ENCODE measurements at regions not wholly inside any gene's neighbourhood (a gene's known extent, or its start where the extent isn't known, plus 50 kb on each side); places are given as distances from the start of the nearest gene placed in this dataset.

DNA sequence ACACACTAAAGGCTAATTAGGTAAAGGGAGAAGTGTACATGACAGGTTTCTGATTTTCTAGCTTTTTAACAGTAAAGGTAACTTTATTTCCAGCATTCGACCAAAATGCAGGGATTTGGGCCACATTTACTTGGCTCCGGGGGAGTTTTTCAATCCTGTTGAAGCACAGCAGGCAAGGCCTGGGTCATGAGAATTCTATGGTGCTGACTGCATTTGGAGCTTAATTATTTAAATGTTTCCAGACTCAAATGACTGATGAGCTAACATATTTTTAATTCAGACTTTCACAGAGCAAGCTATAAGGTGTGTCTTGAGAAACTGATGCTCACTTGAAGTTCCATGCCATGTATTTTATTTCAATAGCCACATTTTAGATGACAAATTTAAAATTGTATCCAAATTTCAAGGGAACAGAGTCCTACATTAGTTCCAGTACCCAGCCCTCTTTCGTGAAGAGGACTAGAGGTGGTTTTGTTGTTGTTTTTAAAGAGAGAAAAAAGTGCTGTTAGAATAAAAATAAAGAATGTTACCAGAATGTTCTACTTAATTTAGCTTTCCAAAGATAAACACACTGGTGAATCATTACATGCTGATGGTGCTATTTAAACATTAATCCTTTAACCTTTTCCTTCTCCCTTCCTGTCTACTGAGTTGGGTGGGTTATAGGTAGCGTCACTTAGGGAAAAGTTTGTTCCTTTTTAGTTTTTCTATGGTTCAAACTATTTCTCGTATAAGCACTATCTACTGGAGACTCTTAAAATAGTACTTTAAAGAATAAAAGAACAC is 82.3 kb upstream of the PHACTR2 start:
- in situ Hi-C loops (cut with MboI; ENCODE audit: low sequenced_read_pairs) = no loop called here

DNA sequence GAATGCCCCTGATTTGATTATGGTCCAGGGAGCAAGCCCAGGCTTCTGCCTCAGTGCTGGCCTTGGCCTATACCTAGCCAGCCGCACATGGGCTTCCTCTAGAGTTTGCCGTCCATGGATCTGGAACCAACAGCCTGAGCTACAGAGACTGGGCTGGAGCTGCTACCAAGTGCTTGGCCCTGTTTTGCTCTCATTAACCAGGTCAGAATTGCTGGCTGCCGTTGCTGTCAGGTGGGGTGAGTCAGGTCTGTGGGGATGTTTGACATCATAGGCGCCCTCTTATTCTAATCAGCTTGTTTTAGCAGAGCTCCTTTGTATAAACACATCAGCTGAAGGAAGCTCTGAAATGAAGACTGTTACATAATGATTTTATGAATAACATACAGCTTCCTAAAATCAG is 83.1 kb upstream of the PHACTR2 start:
- in situ Hi-C loops (cut with MboI; ENCODE audit: low sequenced_read_pairs) = no loop called here

DNA sequence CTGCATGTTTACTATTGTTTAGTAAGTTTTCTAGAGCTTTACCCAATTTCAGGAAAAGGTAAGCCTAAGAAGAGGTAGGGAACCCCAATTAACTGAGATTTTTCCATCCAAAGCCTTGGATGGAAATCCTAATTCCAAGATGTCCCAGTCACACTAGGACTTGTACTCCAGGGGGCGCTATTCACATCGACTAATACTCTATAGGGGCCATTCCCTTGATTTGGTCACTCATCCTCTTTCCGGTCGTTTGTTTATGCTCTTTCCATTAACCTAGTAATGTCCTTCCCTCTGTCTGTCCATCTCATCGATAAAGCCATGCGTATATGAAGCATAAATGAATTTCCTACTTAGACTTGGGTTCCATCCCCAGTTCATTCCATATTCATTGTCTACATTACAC is 80.8 kb upstream of the FUCA2 start:
- in situ Hi-C loops (cut with MboI; ENCODE audit: low sequenced_read_pairs) = no loop called here

DNA sequence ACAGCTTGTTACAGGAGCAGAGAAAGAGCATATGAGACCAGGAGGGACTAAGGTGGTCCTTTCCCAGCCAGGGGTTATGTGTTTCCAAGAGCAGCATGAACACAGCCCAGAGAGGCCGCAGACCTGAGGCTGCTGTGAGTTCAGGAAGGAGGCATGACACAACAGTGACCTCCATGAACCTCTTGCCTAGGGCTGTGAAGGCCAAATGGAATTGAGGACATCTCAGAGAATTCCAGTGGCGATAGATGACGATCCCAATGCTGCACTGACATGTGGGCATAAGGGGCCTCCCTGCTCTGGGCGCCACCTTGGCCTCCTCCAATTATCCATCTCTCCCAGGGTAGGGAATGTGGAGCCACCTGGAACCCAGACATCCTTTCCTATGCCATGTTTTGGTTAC is 79.9 kb upstream of the FUCA2 start:
- in situ Hi-C loops (cut with MboI; ENCODE audit: low sequenced_read_pairs) = no loop called here

DNA sequence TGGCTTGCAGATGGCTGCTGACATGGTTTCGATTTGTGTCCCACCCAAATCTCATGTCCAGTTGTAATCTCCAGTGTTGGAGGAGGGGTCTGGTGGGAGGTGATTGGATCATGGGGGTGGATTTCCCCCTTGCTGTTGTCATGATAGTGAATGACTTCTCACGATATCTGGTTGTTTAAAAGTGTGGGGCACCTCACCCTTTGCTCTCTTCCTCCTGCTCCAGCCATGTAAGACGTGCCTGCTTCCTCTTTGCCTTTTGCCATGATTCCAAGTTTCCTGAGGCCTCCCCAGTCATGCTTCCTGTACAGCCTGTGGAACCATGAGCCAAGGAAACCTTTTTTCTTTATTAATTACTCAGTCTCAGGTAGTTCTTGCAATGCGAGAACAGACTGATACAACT is 77.6 kb upstream of the FUCA2 start:
- in situ Hi-C loops (cut with MboI; ENCODE audit: low sequenced_read_pairs) = no loop called here

DNA sequence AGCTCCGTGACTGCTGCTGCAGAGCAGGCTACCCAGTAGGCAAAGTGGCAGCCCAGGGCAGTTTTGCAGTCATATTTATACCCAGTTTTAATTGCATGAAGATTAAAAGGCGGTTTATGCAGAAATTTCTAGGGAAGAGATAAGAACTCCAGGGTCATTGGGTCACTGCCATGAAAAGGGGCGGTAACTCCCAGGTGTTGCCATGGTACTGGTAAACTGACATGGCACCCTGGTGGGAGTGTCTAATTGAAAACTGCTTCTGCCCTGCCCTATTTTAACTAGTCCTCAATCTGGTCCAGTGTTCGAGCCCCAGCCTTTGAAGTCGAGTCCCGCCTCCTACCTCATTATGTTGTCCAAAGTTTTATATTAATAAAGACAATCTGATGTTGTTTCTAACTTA is 75.0 kb upstream of the FUCA2 start:
- in situ Hi-C loops (cut with MboI; ENCODE audit: low sequenced_read_pairs) = no loop called here

DNA sequence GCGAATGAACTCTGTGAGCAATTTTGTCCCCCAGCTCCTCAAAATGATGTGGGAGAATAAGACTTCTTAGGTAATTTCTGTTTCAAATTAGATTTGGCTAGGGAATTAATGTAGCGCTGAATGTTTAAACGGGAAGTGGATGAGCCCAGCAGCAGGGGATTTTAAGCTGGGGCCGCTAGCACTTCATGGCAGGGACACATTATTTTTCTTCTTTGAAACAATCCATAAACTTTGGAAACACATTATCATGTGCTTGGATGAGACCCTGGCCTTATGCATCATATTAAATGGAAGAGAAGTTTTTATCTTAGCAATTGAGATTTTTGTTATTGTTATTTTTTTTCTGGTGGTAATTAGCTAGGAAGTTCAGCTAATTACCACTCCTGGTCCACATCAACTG is 74.2 kb upstream of the FUCA2 start:
- in situ Hi-C loops (cut with MboI; ENCODE audit: low sequenced_read_pairs) = no loop called here

DNA sequence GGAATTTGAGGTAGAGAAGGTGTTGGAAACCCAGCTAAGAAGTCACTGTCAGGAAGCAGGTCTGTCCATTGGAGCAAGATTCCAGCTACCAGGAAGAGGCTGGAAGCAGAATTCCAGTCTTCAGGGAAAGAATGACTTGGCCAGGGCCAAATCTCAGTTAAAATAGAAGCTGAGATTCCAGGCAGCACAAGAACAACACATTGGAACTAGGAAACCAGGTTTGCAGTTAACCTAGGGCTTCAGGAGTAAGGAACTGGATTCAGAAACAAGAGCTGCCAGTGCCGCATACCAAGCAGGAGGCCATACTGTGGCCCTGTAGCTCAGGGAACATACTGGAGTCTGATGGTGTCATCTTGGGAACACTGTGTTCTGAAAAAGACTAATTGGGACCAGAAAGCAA is 73.7 kb upstream of the FUCA2 start:
- in situ Hi-C loops (cut with MboI; ENCODE audit: low sequenced_read_pairs) = no loop called here

DNA sequence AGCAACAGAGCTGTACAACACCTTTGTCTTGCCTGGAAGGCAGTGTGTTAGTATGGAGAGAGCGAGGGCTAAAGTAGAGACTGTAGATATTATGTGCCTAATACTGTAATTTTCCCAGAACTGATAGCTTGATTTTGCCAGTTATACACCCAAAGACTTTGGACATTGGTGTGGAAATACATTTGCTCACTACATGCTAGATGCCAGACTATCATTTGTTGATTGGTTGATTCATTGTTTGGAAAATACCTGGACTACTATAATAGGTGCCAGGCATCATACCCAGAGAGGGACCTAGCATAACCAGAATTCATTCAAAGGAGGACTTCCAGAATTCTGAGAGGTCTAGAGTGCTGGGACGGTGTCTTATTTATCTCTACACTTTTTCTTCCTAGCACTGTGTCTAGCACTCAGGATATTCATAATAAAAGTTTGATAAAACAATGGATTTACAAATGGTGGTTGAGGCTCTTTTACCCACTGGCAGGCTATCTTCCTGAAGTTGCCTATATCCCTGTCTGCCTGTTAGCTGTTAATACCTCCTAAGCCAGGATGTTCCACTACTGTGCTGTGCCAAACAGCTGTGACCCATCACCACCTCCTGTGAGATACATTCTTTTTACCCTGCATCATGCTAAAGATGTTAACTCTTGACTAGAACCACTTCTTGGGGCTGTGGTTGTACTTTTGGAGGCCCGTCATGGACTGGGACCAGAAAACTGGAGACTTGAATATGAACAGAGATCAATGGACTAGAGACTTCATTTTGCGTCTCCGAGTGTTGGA is 72.2 kb upstream of the FUCA2 start:
- in situ Hi-C loops (cut with MboI; ENCODE audit: low sequenced_read_pairs) = no loop called here

DNA sequence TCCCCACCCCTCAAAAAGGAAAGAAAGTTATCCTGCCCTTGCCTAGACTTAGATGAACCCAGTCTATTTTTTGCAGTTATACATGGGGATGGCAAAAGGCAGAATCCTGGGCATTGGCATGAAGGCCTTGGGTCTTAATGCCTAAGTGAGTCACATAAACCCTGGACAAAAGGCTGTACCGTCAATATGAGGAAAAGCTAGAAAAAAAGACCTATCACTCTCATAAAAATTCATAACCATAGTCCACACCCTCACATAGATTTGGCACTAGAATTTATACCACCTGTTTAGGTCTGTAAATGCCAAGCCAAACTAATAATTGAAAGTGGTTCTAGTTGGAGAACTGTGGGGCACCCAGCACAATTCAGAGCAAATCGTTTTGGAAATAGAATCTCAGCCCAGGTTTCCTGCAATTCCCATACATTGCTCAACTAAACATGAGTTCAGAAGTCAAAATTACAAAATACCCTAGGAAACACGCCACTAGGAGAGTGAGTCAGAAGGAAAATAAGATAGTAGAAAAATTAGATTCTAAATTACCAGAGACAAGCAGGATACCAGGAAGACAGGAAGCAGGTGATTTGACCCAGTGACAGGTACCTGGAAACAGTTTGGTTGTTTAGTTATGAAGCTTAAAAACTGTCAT is 70.4 kb upstream of the FUCA2 start:
- in situ Hi-C loops (cut with MboI; ENCODE audit: low sequenced_read_pairs) = no loop called here

DNA sequence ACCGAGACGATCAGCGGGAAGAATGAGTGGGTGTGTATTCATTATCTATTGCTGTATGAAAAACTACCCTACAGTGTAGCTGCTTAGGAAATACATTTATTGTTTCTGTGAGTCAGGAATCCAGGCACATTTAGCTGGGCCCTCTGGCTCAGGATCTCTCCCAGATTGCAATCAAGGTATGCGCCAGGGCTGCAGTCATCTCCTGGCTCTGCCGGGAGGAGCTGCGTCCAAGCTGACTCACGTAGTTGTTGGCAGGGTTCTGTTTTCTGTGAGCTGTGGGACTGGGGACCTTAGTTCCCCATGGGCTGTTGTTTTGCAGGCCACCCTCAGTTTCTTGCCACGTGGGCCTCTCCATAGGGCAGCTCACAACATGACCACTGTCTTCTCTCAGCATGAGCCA is 68.2 kb upstream of the FUCA2 start:
- in situ Hi-C loops (cut with MboI; ENCODE audit: low sequenced_read_pairs) = loop anchor here (5.0 kb wide), 1 partner anchor 433 kb away; no protein-coding TSS in a partner anchor

DNA sequence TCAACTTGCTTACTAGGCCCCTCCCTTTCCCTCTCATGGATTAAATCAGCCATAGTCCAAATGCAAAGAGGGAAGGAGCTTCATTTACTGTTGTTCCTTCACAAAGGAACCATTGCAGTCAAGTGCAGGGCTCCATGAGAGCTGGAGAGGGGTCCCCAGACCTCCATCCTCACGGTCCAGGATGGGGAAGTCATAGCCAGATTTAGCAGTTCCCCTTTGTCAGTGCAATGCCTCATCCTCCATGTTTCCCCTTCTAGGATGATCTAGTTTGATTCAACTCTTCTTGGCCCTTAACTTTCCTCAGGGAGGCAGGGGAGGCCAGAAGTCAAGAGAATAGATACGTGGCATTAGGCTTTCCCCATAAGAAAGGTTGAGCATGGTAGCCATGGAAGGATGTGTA is 66.5 kb upstream of the FUCA2 start:
- in situ Hi-C loops (cut with MboI; ENCODE audit: low sequenced_read_pairs) = loop anchor here (5.0 kb wide), 1 partner anchor 434 kb away; no protein-coding TSS in a partner anchor

DNA sequence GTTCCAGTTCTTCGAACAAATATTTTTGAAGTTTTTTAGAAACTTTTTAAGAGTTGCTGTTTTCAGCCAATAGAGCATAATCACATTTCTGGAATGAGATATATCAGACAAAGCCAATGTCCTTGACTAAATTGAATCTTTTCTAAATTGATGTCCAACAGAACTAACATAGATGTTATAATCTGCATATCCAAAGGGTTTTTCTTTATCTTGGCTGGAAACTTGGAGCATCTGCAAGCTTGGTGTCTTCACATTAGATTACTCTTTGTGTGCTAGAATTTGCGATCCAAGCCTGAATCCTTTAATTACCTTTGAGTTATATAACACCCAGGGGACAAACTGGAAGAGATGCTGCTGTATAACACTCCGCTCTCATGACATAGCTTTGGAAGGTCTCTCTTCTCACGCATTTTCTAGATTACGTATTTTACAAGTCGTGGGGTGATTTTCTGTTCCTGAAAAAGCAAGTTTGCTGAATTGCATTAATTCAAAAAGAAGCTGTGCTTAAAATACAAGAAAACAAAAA is 64.4 kb upstream of the FUCA2 start:
- in situ Hi-C loops (cut with MboI; ENCODE audit: low sequenced_read_pairs) = loop anchor here (5.0 kb wide), 1 partner anchor 436 kb away; no protein-coding TSS in a partner anchor

DNA sequence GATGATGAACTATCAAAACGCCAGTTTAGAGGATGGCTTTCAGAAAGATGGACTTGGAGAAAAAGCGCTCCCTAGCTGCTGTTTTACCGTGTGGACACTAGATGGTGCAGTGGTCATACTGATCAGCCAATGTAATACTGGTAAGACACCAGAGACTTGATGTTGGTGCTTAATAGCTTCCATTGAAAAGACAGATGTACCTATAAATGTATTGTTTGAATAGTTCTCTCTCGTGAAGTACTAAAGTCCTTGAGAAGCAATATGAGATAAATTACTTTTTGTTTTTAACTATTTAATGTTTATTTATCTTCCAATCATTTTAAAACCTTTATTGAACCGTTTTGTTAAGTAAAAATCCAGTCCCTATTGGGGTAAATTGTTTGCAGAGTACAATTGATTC is 63.9 kb upstream of the FUCA2 start:
- in situ Hi-C loops (cut with MboI; ENCODE audit: low sequenced_read_pairs) = loop anchor here (5.0 kb wide), 1 partner anchor 437 kb away; no protein-coding TSS in a partner anchor

DNA sequence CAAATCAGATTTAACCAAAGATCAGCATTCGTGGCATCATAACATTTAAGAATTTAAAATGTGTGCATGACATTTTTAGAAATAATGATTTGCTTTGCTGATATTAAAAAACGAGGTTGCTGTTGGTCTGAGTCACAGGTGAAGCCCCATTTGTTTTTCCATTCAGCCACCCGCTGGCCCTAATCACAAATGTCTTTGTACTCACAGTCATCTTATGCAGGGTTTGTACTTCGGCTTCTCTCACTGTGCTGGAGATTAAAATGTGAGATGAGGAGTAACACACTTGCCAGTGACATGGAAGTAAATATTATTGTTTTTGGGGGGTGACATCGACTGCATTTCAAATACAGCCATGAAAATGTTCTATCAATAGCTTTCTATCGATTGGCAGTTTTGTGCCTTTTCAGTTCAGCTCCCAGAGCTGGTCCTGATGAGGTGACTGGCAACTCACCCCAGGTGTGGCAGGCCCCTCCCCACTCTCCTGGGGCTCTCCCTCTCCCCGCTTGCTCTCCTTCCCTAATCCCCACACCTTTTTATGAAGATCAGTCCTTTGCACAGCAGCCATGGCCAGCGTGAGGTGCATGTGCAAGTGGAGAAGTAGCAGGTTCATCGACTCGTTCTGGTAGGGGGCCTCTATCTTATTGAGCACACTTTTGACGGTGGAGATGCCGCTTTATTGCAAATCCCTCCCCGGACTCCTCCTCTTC is 58.8 kb upstream of the FUCA2 start:
- in situ Hi-C loops (cut with MboI; ENCODE audit: low sequenced_read_pairs) = no loop called here

DNA sequence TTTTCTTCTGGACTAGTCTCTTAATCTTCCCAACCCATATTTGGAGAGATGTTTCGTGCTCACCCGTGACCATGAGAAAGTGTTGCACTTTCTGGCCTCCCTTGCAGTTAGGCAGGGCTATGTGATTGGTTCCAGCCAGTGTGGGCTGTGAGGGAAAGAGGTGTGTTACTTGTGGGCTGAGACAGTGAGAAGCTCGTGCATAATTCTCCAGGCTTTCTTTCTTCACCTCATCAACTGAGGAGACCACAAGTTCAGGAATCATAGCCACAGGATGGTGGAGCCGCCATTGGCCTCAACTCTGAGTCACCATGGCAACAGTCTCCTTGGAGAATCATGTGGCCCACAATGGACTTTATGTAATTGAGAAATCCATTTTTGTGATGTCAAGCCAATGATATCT is 57.5 kb upstream of the FUCA2 start:
- in situ Hi-C loops (cut with MboI; ENCODE audit: low sequenced_read_pairs) = no loop called here

DNA sequence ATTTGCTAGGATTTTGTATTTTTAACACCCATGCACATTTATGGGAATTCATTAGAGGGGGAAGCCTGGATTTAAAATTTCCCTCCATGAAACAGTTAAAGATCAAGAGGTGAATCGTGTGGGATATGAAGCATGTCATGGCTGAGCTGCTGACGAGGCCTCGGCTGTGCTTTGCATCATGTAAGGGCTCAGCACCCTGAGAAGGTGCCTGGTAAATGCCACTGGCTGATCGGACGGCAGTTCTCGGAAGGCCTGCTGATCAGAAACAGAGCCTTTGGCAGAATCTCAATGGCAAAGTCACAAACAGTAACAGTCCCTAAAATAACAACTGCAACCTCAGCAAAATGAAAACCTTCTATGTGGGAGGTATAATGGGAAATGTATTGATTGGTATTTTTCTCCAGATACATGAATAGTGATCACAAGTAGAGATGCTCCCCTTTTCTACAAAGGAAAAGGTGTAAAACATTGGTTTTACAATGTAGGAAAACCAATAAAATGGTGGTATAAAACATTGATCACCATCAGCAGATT is 53.0 kb upstream of the FUCA2 start:
- in situ Hi-C loops (cut with MboI; ENCODE audit: low sequenced_read_pairs) = no loop called here

DNA sequence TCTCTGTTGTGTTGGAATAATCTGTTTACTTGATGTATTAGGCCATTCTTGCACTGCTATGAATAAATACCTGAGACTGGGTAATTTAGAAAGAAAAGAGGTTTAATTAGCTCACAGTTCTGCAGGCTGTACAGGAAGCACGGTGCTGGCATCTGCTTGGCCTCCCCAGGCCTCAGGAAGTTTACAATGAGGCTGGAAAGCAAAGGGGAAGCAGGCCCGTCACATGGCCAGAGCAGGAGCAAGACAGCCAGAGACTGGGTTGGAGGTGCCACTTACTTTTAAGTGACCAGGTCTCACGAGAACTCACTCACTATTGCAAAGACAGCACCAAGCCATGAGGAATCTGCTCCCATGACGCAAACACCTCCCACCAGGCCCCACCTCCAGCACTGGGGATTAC is 50.6 kb upstream of the FUCA2 start:
- in situ Hi-C loops (cut with MboI; ENCODE audit: low sequenced_read_pairs) = no loop called here

Data from HL-60/S4 (cell line).